ENCODE measurements at regions not wholly inside any gene's neighbourhood (a gene's known extent, or its start where the extent isn't known, plus 50 kb on each side); places are given as distances from the start of the nearest gene placed in this dataset.

GRCh38 chr16:86917471-86918365 is 339.4 kb downstream of the FOXL1 start:
- no peak for DNase-seq (ENCODE audit: low read depth)

- DNase-seq (ENCODE audit: low read depth) = no peak
These were observed 340.3 kb downstream of the FOXL1 start for GRCh38 chr16:86918637-86919036.

GRCh38 chr16:86919078-86919477 is 340.7 kb downstream of the FOXL1 start:
- no peak for DNase-seq (ENCODE audit: low read depth)

- DNase-seq (ENCODE audit: low read depth) = no peak
These were observed 341.4 kb downstream of the FOXL1 start for GRCh38 chr16:86919578-86920305.

- DNase-seq (ENCODE audit: low read depth) = no peak
These were observed 342.9 kb downstream of the FOXL1 start for GRCh38 chr16:86921289-86921688.

GRCh38 chr16:86922311-86922710 is 344.0 kb downstream of the FOXL1 start:
- no peak for DNase-seq (ENCODE audit: low read depth)

GRCh38 chr16:86923656-86924055 is 345.3 kb downstream of the FOXL1 start:
- no peak for DNase-seq (ENCODE audit: low read depth)

- DNase-seq (ENCODE audit: low read depth) = no peak
These were observed 346.2 kb downstream of the FOXL1 start for GRCh38 chr16:86924537-86924936.

- DNase-seq (ENCODE audit: low read depth) = no peak
These were observed 346.9 kb downstream of the FOXL1 start for GRCh38 chr16:86925067-86925791.

- DNase-seq (ENCODE audit: low read depth) = no peak
These were observed 348.1 kb downstream of the FOXL1 start for GRCh38 chr16:86926181-86927094.

- no peak for DNase-seq (ENCODE audit: low read depth)
These were observed 349.4 kb downstream of the FOXL1 start for GRCh38 chr16:86927699-86928098.

GRCh38 chr16:86928523-86929011 is 350.2 kb downstream of the FOXL1 start:
- no peak for DNase-seq (ENCODE audit: low read depth)

- no peak for DNase-seq (ENCODE audit: low read depth)
These were observed 350.9 kb downstream of the FOXL1 start for GRCh38 chr16:86929057-86929871.

- DNase-seq (ENCODE audit: low read depth) = no peak
These were observed 351.7 kb downstream of the FOXL1 start for GRCh38 chr16:86930001-86930400.

- no peak for DNase-seq (ENCODE audit: low read depth)
These were observed 352.5 kb downstream of the FOXL1 start for GRCh38 chr16:86930663-86931373.

- DNase-seq (ENCODE audit: low read depth) = no peak
These were observed 353.1 kb downstream of the FOXL1 start for GRCh38 chr16:86931410-86931941.

GRCh38 chr16:86932130-86932982 is 354.0 kb downstream of the FOXL1 start:
- no peak for DNase-seq (ENCODE audit: low read depth)

- DNase-seq (ENCODE audit: low read depth) = no peak
These were observed 356.4 kb downstream of the FOXL1 start for GRCh38 chr16:86934581-86935375.
